ENCODE measurements at regions not wholly inside any gene's neighbourhood (a gene's known extent, or its start where the extent isn't known, plus 50 kb on each side); places are given as distances from the start of the nearest gene placed in this dataset.

GRCh38 chr22:47604563-47604962 is 842.1 kb downstream of the TBC1D22A start:
- DNase-seq, result no peak

- DNase-seq, result no peak
These were observed 840.3 kb downstream of the TBC1D22A start for GRCh38 chr22:47602732-47603131.

DNA sequence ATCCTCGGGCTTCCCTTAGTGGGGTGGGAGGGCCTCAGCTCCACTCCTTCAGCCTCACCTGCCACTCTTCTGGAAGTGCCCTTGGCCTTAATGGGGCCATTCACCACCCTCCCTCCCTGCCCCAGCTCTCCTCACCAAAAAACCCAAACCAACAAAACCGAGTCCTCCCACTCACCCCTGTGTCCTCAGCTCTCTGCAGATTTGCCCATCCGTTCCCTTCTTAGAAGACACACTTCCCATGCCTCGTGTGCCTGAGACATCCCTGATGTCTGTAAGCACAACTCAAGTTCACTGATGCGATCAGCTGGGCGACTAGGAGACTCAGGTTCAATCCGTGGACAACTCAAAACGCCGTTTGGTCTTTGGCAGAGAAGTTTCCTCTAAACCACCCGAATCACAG is 839.2 kb downstream of the TBC1D22A start:
- no peak for DNase-seq

DNA sequence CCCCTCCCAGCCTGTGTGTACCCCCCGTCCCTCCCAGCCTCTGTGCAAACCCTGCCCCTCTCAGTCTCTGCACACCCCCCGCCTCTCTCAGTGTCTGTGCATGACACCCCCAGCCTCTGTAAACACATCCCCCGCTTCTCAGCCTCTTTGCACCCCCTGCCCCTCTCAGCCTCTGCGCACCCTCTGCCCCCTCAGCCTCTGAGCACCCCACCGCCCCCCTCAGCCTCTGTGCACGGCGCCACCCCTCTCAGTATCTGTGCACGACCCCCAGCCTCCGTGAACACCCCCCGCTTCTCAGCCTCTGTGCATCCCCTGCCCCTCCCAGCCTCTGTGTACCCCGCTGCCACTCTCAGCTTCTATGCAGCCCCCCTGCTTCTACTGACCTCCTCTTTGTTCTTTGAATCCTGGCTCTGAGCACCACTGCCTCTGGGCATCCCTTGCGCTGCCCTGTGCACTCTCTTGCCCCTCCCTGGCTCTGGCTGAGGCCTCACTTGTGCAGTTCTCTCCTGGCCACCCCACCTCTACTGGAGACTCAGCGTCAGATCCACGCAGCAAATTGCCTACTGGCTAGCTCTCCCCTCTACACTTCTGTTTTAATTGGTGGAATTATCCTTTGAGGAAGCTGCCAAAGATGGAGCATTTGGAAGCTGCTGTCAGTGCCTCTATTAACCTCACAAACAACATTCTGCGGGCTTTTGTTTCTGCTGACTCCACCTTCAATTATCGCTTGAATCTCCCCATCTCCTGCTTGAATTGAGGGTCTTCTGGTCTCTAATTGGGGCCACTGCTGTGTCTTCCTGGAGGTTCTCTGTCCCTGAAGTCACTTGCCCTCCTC is 838.6 kb downstream of the TBC1D22A start:
- no peak for DNase-seq

GRCh38 chr22:47600281-47600680 is 837.8 kb downstream of the TBC1D22A start:
- no peak for DNase-seq

GRCh38 chr22:47599753-47600152 is 837.3 kb downstream of the TBC1D22A start:
- DNase-seq, result no peak

DNA sequence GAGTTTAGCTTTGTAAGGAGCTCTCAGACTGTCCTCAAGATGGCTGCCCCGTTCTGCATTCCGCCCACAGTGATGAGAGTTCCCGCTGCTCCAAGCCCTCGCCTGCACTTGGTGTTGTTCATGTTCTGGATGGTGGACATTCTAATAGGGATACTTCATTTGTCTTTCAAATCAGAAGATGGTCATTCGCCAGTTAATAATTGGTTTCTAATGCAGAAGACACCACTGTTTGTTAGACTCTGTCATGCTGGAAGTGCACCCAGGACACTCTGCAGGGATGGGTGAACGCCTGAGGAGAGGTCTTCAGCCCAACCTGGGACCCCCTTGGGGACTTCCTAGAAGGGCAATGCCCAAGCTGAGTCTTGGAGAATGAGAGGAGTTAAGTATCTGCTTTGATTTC is 836.4 kb downstream of the TBC1D22A start:
- no peak for DNase-seq

DNA sequence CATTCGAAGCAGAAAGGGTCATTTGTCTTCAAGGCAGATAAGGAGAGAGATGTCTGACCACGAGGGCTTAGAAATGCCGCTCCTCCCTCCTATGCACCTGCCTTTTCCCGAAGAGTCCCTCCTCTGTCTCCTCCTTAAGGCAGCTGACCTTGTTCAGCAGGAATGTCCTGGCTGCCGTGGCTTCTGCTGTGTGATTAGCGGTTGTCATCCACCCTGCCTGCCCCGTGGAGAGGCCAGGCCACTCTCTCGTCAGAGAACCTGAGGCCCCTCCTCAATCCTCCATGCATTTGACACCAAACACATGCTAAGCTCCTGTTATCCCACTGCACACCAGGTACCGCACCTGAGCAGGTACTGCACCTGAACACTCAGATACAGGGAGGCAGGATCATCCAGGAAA is 834.6 kb downstream of the TBC1D22A start:
- DNase-seq, result no peak

DNA sequence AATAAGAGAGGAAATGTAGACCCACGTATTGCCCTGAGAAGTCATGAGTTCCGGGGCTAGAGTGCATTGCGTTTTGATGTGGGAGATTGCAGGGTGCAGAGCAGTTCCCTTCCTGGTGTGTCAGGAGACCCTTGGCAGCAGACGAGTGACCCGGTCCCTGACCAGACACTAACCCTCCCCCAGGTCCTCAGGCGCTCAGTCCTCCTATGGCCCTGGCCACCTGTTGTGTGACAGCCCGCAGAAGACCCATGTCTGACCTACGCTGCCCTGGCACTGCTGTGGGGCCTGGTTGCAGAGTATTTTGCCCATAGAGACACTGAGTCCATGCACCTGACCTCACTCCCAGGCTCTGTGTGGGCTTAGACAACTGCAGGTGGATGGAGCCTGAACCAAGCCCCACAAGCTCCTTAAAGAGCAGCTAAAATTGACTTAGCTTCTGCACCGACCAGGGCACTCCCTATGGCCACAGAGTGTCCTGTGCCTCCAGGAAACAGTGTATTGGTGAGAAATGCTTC is 833.8 kb downstream of the TBC1D22A start:
- no peak for DNase-seq

DNA sequence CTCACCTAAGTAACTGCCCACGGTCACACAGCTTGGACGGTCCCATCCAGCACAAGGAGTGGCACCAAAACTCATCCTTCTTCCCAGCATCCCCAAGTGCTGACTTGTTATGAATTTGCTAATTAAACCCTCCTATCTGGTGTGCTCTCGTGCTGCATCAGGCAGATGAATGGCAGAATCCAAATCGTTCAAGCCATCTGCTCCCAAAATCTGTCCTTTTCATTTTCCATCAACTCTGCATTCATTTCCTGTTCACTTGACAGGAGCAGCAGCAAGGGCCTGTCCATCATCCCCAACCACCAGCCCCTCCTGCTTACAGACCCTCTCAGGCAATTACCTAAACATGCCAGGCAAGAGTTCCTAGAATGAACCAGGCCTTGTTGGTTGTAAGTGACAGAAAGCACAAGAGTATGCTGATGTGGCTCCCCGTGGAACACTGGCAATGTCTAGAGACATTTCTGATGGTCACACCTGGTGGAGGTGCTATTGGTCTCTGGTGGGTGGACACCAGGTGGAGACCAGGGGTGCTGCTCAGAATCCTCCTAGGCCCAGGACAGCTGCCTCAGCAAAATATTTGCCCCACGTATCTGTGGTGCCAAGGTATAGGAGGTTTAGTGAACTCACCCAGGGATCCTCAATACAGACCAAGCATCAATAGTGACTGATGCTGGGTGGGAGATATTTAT is 832.5 kb downstream of the TBC1D22A start:
- no peak for DNase-seq

GRCh38 chr22:47593911-47594311 is 831.5 kb downstream of the TBC1D22A start:
- no peak for DNase-seq

- no peak for DNase-seq
These were observed 830.8 kb downstream of the TBC1D22A start for GRCh38 chr22:47593291-47593690.

DNA sequence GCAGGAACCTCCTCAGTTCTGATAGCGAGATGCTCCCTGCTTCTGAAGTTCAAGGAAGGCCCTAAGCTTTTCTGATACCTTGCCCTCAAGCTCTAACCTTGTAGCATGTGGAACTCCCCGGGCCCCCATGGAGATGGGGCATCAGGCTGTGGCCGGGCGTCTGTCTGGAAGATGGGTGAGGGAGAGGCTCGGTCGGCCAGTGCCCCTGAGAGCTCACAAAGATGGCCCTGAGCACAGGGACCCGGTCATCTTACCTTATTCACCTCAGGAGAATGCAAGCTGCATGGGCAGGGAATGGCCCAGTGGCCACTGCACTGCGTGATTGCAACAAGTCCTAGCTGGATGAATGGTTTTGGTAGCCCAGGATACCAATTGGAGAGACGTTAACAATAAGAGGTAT is 830.3 kb downstream of the TBC1D22A start:
- DNase-seq, result no peak

DNA sequence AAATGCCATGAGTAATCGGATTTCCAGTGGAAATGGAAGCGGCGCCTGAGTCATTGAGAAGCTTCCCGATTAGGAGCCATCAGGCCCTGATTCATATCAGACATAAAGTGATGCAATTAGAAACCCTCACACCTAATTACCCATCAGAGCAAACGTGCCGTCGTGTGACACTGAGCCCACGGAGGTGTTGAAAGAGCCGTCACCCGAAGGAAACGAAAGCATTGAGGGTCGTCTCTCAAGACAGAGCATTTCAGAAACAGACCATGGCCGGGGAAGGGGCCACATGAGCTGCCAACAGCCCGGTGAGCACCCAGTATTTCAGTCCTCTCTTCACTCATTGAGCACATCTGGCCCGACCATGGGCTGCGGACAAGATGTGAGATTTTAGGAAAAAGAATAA is 829.3 kb downstream of the TBC1D22A start:
- no peak for DNase-seq

DNA sequence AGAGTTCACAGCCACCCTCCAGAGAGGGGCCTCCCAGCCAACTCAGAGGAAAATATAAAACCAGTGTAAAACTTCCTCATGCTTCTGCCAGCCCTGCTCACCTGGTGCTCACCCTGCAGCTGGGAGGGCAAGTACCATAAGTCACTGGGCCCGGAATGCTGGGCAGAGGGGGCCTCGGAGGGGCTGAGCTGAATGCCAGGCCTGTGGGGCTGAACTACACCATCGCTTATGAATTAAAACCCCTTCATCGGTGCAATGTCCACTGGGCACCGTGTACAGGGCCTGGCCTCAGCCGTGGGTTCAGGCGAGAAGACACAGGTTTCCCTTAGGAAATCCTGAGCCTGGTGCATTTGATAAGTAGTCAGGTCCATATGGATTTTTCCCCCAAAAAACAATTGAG is 828.6 kb downstream of the TBC1D22A start:
- DNase-seq, result no peak

DNA sequence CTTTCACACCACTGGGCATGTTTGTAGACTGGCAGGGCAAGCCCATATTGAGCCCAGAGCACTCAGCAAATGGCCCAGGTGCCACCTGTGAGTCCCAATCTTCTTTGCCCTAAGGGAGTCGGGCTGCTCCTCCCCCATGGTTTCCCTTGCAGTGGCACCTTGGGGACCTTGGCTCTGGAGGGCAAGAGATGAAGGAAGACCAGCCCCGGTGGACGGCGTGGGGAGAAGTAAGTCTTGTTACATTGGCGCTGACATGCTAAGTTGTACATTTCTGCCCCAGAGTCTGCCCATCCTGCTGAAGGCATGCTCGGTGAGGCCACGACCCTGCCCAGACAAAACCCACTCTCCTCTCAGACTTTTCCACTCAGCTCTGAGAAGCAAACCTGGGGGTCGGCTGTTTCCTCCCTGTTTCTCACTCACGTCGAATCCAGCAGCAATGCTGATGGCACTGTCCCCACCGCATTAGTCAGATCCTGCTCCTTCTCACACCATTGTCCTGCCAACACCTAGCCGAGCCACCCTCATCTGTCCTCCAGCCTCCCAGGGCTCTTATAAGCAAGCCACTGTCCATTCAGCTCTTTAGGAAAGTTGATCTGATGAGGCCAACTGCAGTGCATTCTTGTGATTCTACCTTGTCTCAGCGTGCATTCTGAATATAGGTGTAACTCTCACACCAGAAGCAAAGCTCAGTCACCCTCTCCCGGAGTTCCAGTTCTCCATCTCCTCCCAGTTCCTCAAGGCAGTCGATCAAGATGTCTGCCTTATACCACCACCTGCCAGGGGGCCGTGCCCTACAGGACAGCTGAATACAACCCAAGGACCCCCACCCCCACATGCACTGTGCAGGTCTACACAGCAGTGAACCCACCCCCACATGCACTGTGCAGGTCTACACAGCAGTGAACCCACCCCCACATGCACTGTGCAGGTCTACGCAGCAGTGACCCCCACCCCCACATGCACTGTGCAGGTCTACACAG is 827.1 kb downstream of the TBC1D22A start:
- no peak for DNase-seq

GRCh38 chr22:47588578-47588960 is 826.1 kb downstream of the TBC1D22A start:
- DNase-seq, result no peak

- no peak for DNase-seq
These were observed 825.6 kb downstream of the TBC1D22A start for GRCh38 chr22:47587861-47588577.

GRCh38 chr22:47587361-47587760 is 824.9 kb downstream of the TBC1D22A start:
- DNase-seq, result no peak

- DNase-seq, result no peak
These were observed 824.5 kb downstream of the TBC1D22A start for GRCh38 chr22:47586946-47587345.

- DNase-seq, result no peak
These were observed 823.6 kb downstream of the TBC1D22A start for GRCh38 chr22:47586038-47586437.

DNA sequence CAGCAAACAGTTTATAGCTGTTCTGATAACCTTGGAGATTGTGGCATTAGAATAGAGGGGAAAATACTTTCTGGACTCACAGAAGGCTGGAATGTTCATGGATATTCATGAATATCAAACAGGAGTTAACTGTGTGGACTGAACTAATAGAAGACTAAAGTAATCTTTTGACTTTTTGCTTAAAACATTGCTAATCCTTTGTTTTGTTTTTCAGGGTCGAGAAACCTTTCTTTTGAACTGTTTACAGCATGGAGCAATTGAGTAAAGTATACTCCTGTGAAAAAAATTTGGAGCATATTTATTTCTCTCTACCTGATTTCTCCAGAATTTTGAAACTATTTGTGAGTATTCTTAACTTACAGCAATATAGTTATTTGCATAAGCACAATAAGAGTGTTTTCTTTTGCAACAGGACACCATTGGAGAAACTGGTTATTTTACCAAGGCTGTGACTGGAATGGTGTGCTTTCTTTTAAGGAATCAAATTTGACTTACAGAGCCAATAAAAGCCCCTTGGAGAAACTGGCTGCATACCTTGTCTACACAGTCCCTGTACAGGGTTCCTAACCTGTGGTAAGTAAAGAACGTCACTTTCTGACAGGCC is 821.6 kb downstream of the TBC1D22A start:
- no peak for DNase-seq
